ENCODE measurements at regions not wholly inside any gene's neighbourhood (a gene's known extent, or its start where the extent isn't known, plus 50 kb on each side); places are given as distances from the start of the nearest gene placed in this dataset.

- H3K36me3 Mint-ChIP-seq (ENCODE audit: low read depth) = peaks cover 20% of the 10 kb centered on the region
- no peak overlapping the region for H3K4me3 Mint-ChIP-seq
- POLR2A ChIA-PET = no interaction called here
- no peak overlapping the region for H3K27ac Mint-ChIP-seq
- no peaks in the 10 kb centered on the region for H3K4me1 Mint-ChIP-seq
- CTCF ChIA-PET = no interaction called here
- peaks cover 2% of the 10 kb centered on the region for H3K9me3 Mint-ChIP-seq
- DNase-seq = no peak
- H3K27me3 Mint-ChIP-seq = no peaks in the 10 kb centered on the region
Observed at GRCh38 chr13:73794755-73795154, 339.4 kb downstream of the KLF12 start.

GRCh38 chr13:73793361-73793760 is 340.8 kb downstream of the KLF12 start:
- ChIA-PET POLR2A (no interaction called here), CTCF (no interaction called here)
- H3K9me3 Mint-ChIP-seq = no peaks in the 10 kb centered on the region

GRCh38 chr13:73792796-73793195 is 341.4 kb downstream of the KLF12 start:
- no peaks in the 10 kb centered on the region for H3K9me3 Mint-ChIP-seq
- ChIA-PET CTCF (interaction anchor here (0.5 kb wide), 1 partner anchor 373 kb away, joined by 4 read pairs; no protein-coding TSS in a partner anchor), POLR2A (no interaction called here)
- peaks cover 11% of the 10 kb centered on the region for H3K36me3 Mint-ChIP-seq (ENCODE audit: low read depth)
- H3K27me3 Mint-ChIP-seq = no peaks in the 10 kb centered on the region
- no peak for DNase-seq
- no peaks in the 10 kb centered on the region for H3K4me1 Mint-ChIP-seq
- no peak overlapping the region for H3K27ac Mint-ChIP-seq
- H3K4me3 Mint-ChIP-seq = no peak overlapping the region

More at GRCh38 chr13:73793361-73793760, 340.8 kb downstream of the KLF12 start:
- H3K4me1 Mint-ChIP-seq = no peaks in the 10 kb centered on the region
- no peak for DNase-seq
- peaks cover 16% of the 10 kb centered on the region for H3K36me3 Mint-ChIP-seq (ENCODE audit: low read depth)
- H3K4me3 Mint-ChIP-seq = no peak overlapping the region
- no peaks in the 10 kb centered on the region for H3K27me3 Mint-ChIP-seq
- H3K27ac Mint-ChIP-seq = no peak overlapping the region

- Mint-ChIP-seq H3K4me3 (no peak overlapping the region), H3K27me3 (no peaks in the 10 kb centered on the region), H3K36me3 (ENCODE audit: low read depth) (peaks cover 10% of the 10 kb centered on the region), H3K4me1 (no peaks in the 10 kb centered on the region), H3K9me3 (no peaks in the 10 kb centered on the region), H3K27ac (no peak overlapping the region)
- ChIA-PET CTCF (no interaction called here), POLR2A (no interaction called here)
- no peak for DNase-seq
Observed at GRCh38 chr13:73782450-73783449, 351.5 kb downstream of the KLF12 start.

GRCh38 chr13:73781384-73781783 is 352.8 kb downstream of the KLF12 start:
- Mint-ChIP-seq H3K36me3 (ENCODE audit: low read depth) (peaks cover 16% of the 10 kb centered on the region), H3K27ac (no peak overlapping the region), H3K9me3 (peaks cover 3% of the 10 kb centered on the region), H3K27me3 (no peaks in the 10 kb centered on the region), H3K4me1 (no peaks in the 10 kb centered on the region), H3K4me3 (no peak overlapping the region)
- ChIA-PET POLR2A (no interaction called here), CTCF (no interaction called here)
- DNase-seq = no peak

- DNase-seq = no peak
- POLR2A ChIA-PET = no interaction called here
- H3K36me3 Mint-ChIP-seq (ENCODE audit: low read depth) = peaks cover 16% of the 10 kb centered on the region
- H3K27me3 Mint-ChIP-seq = no peaks in the 10 kb centered on the region
- CTCF ChIA-PET = interaction anchor here (1.1 kb wide), 1 partner anchor 12 kb away, joined by 3 read pairs; no protein-coding TSS in a partner anchor
- H3K27ac Mint-ChIP-seq = no peak overlapping the region
- peaks cover 3% of the 10 kb centered on the region for H3K9me3 Mint-ChIP-seq
- H3K4me1 Mint-ChIP-seq = no peaks in the 10 kb centered on the region
- H3K4me3 Mint-ChIP-seq = no peak overlapping the region
Observed at GRCh38 chr13:73779881-73780280, 354.3 kb downstream of the KLF12 start.

- Mint-ChIP-seq H3K36me3 (ENCODE audit: low read depth) (peaks cover 22% of the 10 kb centered on the region), H3K27ac (no peak overlapping the region), H3K4me3 (no peak overlapping the region), H3K27me3 (no peaks in the 10 kb centered on the region), H3K9me3 (peaks cover 3% of the 10 kb centered on the region), H3K4me1 (no peaks in the 10 kb centered on the region)
- POLR2A ChIA-PET = no interaction called here
- no peak for DNase-seq
- CTCF ChIA-PET = interaction anchor here (1.1 to 1.7 kb wide), 2 partner anchors 11 to 29 kb away, joined by 3 to 5 read pairs; no protein-coding TSS in a partner anchor
Observed at GRCh38 chr13:73778242-73778864, 355.9 kb downstream of the KLF12 start.

- H3K9me3 Mint-ChIP-seq = peaks cover 7% of the 10 kb centered on the region
- DNase-seq = no peak
- H3K27ac Mint-ChIP-seq = no peak overlapping the region
- H3K27me3 Mint-ChIP-seq = no peaks in the 10 kb centered on the region
- H3K4me3 Mint-ChIP-seq = no peak overlapping the region
- H3K4me1 Mint-ChIP-seq = no peaks in the 10 kb centered on the region
- CTCF ChIA-PET = no interaction called here
- H3K36me3 Mint-ChIP-seq (ENCODE audit: low read depth) = peaks cover 32% of the 10 kb centered on the region
- POLR2A ChIA-PET = no interaction called here
Observed at GRCh38 chr13:73777134-73777533, 357.1 kb downstream of the KLF12 start.

- Mint-ChIP-seq H3K27me3 (no peaks in the 10 kb centered on the region), H3K4me1 (no peaks in the 10 kb centered on the region), H3K27ac (no peak overlapping the region), H3K36me3 (ENCODE audit: low read depth) (peaks cover 40% of the 10 kb centered on the region), H3K9me3 (peaks cover 9% of the 10 kb centered on the region), H3K4me3 (no peak overlapping the region)
- no peak for DNase-seq
- CTCF ChIA-PET = interaction anchor here (0.7 kb wide), 1 partner anchor 1444 kb away, joined by 3 read pairs; no protein-coding TSS in a partner anchor
- POLR2A ChIA-PET = interaction anchor here (0.9 kb wide), 1 partner anchor 10 kb away, joined by 5 read pairs; no protein-coding TSS in a partner anchor
Observed at GRCh38 chr13:73776151-73776785, 357.9 kb downstream of the KLF12 start.

- no peak for DNase-seq
- H3K27ac Mint-ChIP-seq = no peak overlapping the region
- CTCF ChIA-PET = no interaction called here
- peaks cover 9% of the 10 kb centered on the region for H3K9me3 Mint-ChIP-seq
- POLR2A ChIA-PET = no interaction called here
- H3K27me3 Mint-ChIP-seq = no peaks in the 10 kb centered on the region
- peaks cover 2% of the 10 kb centered on the region for H3K4me1 Mint-ChIP-seq
- H3K4me3 Mint-ChIP-seq = no peak overlapping the region
- H3K36me3 Mint-ChIP-seq (ENCODE audit: low read depth) = peaks cover 32% of the 10 kb centered on the region
Observed at GRCh38 chr13:73773168-73773549, 361.0 kb downstream of the KLF12 start.

GRCh38 chr13:73772449-73773167 is 361.6 kb downstream of the KLF12 start:
- peaks cover 9% of the 10 kb centered on the region for H3K9me3 Mint-ChIP-seq
- H3K27me3 Mint-ChIP-seq = no peaks in the 10 kb centered on the region
- POLR2A ChIA-PET = no interaction called here

GRCh38 chr13:73767747-73768315 is 366.4 kb downstream of the KLF12 start:
- DNase-seq = peak; percentile 25
- Mint-ChIP-seq H3K4me3 (no peak overlapping the region), H3K27ac (peak overlapping the region; percentile 90), H3K27me3 (no peaks in the 10 kb centered on the region), H3K4me1 (peaks cover 42% of the 10 kb centered on the region), H3K9me3 (peaks cover 6% of the 10 kb centered on the region), H3K36me3 (ENCODE audit: low read depth) (peaks cover 37% of the 10 kb centered on the region)
- POLR2A ChIA-PET = interaction anchor here (1.4 to 3.7 kb wide), 3 partner anchors 362 to 368 kb away, joined by 3 to 25 read pairs (median 8); partner anchors contain the start of gene KLF12
- CTCF ChIA-PET = interaction anchor here (0.9 to 3.0 kb wide), 10 partner anchors 9 to 1452 kb away, joined by 3 to 10 read pairs (median 3); no protein-coding TSS in a partner anchor

More at GRCh38 chr13:73772449-73773167, 361.6 kb downstream of the KLF12 start:
- H3K27ac Mint-ChIP-seq = no peak overlapping the region
- no peak overlapping the region for H3K4me3 Mint-ChIP-seq
- H3K4me1 Mint-ChIP-seq = peaks cover 8% of the 10 kb centered on the region
- no peak for DNase-seq
- peaks cover 32% of the 10 kb centered on the region for H3K36me3 Mint-ChIP-seq (ENCODE audit: low read depth)
- CTCF ChIA-PET = no interaction called here
